HUES6 (cell line): ENCODE measurements at regions not wholly inside any gene's neighbourhood (a gene's known extent, or its start where the extent isn't known, plus 50 kb on each side); places are given as distances from the start of the nearest gene placed in this dataset.

Experiments
- H3K27ac ChIP-seq: 2 replicates; pipeline ENCODE4 v1.7.0; 2013; ENCODE audit warnings: low read depth, mild to moderate bottlenecking, low read length, inconsistent platforms
- H3K27me3 ChIP-seq: 2 replicates; pipeline ENCODE4 v1.6.1; 2013; ENCODE audit warnings: low read length; ENCODE audit not compliant: control insufficient read depth, insufficient read depth
- H3K36me3 ChIP-seq: 2 replicates; pipeline ENCODE4 v1.6.1; 2013; ENCODE audit warnings: low read length; ENCODE audit not compliant: control insufficient read depth, insufficient read depth
- H3K4me1 ChIP-seq: 2 replicates; pipeline ENCODE4 v1.6.1; 2013; ENCODE audit warnings: low read length; ENCODE audit not compliant: control insufficient read depth, insufficient read depth
- H3K4me3 ChIP-seq: 2 replicates; pipeline ENCODE4 v1.5.1; 2013; ENCODE audit warnings: low read depth, low read length
- H3K9ac ChIP-seq: one replicate; pipeline ENCODE4 v1.6.1; 2013; ENCODE audit warnings: mild to moderate bottlenecking, low read length
- H3K9me3 ChIP-seq: 2 replicates; pipeline ENCODE4 v1.6.1; 2013; ENCODE audit warnings: low read depth, low read length; ENCODE audit not compliant: control insufficient read depth, insufficient read depth

DNA sequence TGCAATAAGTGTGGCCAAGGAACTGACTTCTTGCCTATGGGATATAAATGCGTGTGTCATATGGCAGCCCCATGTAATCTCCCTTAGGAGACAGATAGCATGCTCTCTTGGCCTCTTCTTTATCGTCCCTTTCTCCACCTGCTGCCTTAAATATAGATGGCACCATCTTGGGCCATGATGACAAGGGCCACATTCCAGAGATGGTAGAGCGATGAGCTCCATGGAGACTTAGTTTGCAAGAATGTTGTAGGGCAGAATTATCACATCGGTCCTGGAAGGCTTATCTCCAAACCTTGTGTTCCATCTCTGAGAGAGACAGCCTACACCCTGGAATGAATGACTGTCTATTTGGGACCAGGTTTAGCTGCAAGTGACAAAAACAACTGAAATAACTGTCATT is 536.7 kb downstream of the TNS1 start:
- Histone ChIP-seq H3K4me3 (no peak overlapping the region), H3K4me1 (no peaks in the 10 kb centered on the region), H3K9ac (no peak overlapping the region), H3K36me3 (no peaks in the 10 kb centered on the region), H3K27ac (no peak overlapping the region), H3K9me3 (no peaks in the 10 kb centered on the region), H3K27me3 (no peaks in the 10 kb centered on the region)

DNA sequence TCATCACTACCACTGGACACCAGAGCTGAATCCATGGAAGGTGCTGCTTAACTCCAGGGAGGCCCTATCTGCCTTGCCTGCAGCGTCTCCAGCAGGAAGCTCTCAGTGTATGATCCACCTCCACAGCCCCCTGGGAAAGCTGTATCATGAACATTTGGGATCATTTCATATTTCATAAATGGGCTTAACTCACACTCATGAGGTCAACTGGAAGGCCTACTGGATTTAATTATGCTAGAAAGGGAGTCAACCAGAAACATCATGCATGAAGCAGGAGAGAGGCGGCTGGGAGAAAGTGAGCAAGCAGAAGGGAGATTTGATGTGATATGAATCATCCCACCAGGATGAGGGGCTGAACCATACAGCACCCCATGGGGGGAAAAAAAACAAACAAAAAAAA is 537.7 kb downstream of the TNS1 start:
- H3K27ac ChIP-seq = no peak overlapping the region
- no peak overlapping the region for H3K9ac ChIP-seq
- H3K27me3 ChIP-seq = no peaks in the 10 kb centered on the region
- no peaks in the 10 kb centered on the region for H3K4me1 ChIP-seq
- no peaks in the 10 kb centered on the region for H3K36me3 ChIP-seq
- no peak overlapping the region for H3K4me3 ChIP-seq
- no peaks in the 10 kb centered on the region for H3K9me3 ChIP-seq

DNA sequence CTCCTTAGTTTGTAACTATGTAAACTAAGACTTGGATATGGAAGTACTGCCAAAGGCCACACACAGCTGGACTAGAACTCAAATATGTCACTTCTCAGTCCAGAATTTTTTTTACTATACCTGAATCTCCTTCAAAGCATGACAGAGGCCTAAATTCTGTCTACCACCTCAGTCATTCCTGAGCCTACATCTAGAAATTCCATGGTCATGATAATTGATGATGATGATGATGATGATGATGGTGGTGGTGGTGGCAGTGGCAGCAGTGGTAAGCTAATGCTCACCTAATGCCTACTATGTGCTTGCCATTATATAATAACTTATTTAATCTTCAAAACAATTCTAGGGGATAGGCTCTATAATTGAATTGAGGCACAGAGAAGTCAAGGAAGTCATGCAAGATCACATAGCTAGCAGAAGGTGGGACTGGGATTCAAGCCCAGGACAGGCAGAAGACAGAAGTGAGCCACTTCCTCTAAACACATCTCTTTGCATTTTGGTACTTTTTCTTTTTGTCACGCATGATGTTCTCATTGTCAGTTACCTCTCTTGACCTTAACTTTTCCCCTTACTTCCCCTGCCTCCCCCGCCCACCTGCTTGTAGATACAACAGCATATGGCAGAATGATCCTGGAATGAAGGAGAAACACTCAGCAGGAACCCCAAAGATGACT is 539.3 kb downstream of the TNS1 start:
- no peaks in the 10 kb centered on the region for H3K27me3 ChIP-seq
- H3K9ac ChIP-seq = no peak overlapping the region
- H3K9me3 ChIP-seq = no peaks in the 10 kb centered on the region
- no peaks in the 10 kb centered on the region for H3K36me3 ChIP-seq
- no peak overlapping the region for H3K4me3 ChIP-seq
- H3K4me1 ChIP-seq = no peaks in the 10 kb centered on the region
- H3K27ac ChIP-seq = no peak overlapping the region

DNA sequence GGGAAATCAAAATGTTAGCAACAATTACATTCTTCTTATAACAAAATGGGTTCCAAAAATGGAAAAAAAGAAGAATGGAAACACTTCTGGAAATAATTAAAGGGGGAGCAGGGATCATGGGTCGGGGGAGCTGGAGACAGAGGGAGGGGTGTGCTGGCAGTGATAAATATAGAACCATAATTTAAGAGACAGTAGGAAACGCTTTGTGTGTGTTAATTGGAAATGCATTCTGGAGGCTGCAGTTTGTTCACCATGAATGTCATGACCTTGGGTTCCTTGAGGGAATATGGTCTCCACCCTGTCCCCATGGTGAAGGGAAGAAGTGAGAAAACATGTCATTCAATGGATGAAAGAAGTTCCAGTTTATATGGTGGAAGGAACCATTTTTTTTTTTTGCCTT is 540.7 kb downstream of the TNS1 start:
- H3K9me3 ChIP-seq = no peaks in the 10 kb centered on the region; the same call in 1 of the 2 replicates
- H3K9ac ChIP-seq = no peak overlapping the region
- H3K4me3 ChIP-seq = no peak overlapping the region
- H3K27ac ChIP-seq = no peak overlapping the region
- H3K36me3 ChIP-seq = no peaks in the 10 kb centered on the region
- H3K4me1 ChIP-seq = no peaks in the 10 kb centered on the region
- H3K27me3 ChIP-seq = no peaks in the 10 kb centered on the region

- Histone ChIP-seq H3K9ac (no peak overlapping the region), H3K9me3 (no peaks in the 10 kb centered on the region; the same call in 1 of the 2 replicates), H3K27me3 (no peaks in the 10 kb centered on the region), H3K4me1 (no peaks in the 10 kb centered on the region), H3K27ac (no peak overlapping the region), H3K4me3 (no peak overlapping the region), H3K36me3 (no peaks in the 10 kb centered on the region)
Measured at GRCh38 chr2:217461674-217462073, 541.1 kb downstream of the TNS1 start.

DNA sequence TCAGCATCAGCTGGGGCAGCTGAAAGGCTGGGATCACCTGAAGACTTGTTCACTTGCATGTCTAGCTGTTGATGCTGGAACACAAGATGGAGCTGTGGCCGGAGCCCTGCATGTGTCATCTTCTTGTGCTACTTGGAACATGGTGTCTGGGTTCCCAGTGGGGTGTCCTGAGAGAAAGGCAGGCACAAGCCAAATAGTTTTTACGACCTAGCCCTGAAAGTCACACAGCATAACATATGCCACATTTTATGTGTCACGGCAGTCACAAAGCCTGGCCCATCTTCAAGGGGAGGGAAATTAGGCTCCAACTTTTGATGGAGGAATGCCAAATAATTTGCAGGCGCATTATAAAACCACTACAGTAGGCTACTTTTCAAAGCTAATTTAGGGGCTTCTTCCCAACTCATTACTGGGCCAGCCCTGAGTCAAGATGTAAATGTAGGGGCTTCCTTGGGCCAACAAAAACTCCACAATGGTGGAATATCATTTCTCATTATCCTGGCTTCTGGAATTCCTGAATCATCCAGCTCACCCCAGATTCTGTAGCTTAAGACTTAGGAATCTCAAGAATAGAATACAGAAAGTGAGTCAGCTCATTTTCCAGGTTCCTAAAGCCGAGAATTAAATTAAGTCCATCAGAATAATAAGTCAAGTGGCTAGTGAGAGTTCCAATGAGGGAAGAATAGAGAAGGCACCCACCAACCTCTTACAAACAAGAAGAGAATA is 543.0 kb downstream of the TNS1 start:
- no peaks in the 10 kb centered on the region for H3K36me3 ChIP-seq
- no peak overlapping the region for H3K9ac ChIP-seq
- no peaks in the 10 kb centered on the region for H3K4me1 ChIP-seq
- H3K27ac ChIP-seq = no peak overlapping the region
- H3K4me3 ChIP-seq = no peak overlapping the region
- H3K9me3 ChIP-seq = no peaks in the 10 kb centered on the region; the same call in 1 of the 2 replicates
- no peaks in the 10 kb centered on the region for H3K27me3 ChIP-seq

DNA sequence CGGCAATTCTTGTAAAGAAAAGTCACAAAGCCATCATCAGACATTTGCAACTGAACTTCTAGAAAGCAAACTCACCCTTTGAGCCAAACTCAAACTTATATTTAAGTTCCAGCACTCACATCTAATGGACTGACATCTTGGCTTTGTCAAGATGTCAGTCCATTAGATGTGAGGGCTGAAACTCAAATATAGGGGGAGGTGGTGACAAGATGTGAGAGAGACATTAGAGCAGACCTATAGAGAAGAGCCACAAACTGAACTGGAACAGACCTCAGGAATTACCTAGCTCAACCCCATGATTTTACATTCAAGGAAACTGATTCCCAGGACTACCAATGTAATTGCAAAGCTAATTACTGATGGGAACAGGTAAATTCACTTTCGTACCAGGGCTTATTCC is 543.8 kb downstream of the TNS1 start:
- H3K4me1 ChIP-seq = no peaks in the 10 kb centered on the region
- H3K9me3 ChIP-seq = no peaks in the 10 kb centered on the region; the same call in 1 of the 2 replicates
- H3K27me3 ChIP-seq = no peaks in the 10 kb centered on the region
- no peak overlapping the region for H3K27ac ChIP-seq
- no peaks in the 10 kb centered on the region for H3K36me3 ChIP-seq
- no peak overlapping the region for H3K4me3 ChIP-seq
- H3K9ac ChIP-seq = no peak overlapping the region

DNA sequence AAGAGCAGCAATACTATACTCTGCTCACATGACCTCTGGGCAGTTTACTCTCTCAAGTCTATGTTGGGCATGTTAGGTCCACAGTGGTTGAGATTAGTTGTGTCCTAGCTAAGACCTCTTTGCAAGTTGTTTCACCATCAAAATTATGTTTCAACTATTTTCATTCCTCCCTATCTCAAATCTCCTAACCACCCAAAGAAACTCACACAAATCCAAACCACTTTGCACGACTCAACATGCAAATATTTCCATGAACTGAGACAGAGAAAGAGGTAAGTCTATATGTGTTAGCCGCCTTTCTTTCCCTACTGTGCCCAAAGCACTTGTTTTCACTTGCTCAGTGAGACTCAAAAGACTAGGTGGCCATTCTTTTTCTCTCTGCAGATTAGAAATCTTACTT is 546.8 kb downstream of the TNS1 start:
- Histone ChIP-seq H3K4me3 (no peak overlapping the region), H3K27me3 (no peaks in the 10 kb centered on the region), H3K27ac (no peak overlapping the region), H3K4me1 (peaks cover 5% of the 10 kb centered on the region; the same call in 1 of the 2 replicates), H3K9me3 (no peaks in the 10 kb centered on the region; the same call in 1 of the 2 replicates), H3K9ac (no peak overlapping the region), H3K36me3 (no peaks in the 10 kb centered on the region)

DNA sequence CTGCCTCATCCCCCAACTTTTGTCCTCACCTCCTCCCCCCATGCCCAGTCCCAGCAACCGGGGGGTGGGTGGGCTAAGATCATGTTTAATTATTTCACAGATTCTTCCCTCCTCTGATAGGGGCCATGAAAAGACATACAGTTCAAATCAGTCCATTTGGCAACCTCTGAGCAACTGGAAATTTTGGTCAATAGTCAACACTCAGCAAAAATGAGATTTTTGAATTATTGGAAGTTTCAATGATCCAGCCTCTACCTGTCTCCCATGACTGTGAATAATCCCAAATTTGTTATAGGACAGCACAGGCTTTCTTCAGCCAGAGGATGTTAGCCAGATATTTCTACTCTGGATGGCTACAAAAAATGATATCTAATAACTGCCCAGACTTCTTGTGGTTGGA is 549.9 kb downstream of the TNS1 start:
- peaks cover 5% of the 10 kb centered on the region; the same call in 1 of the 2 replicates for H3K4me1 ChIP-seq
- H3K36me3 ChIP-seq = no peaks in the 10 kb centered on the region
- no peak overlapping the region for H3K4me3 ChIP-seq
- no peak overlapping the region for H3K9ac ChIP-seq
- H3K9me3 ChIP-seq = no peaks in the 10 kb centered on the region; the same call in 1 of the 2 replicates
- no peak overlapping the region for H3K27ac ChIP-seq
- H3K27me3 ChIP-seq = no peaks in the 10 kb centered on the region

DNA sequence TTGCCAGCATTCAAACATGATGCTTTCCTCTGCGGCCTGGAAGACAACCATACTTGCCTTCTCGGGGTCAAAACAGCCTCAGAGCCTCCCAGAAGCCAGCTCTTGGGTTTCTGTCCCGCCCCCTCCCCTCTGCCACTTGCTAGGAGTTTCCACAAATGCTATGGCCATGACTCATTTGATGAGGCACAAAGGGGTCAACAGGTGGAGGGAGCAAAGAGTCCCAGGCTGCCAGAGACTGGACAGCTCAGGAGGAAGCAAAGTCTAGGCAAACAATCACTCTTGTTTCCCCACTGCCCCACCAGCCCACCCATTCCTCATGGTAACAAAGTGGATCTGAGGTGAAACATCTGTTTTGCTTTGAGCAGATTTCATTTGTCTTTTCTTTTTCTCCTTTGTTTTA is 551.1 kb downstream of the TNS1 start:
- H3K9ac ChIP-seq = no peak overlapping the region
- H3K36me3 ChIP-seq = no peaks in the 10 kb centered on the region
- no peaks in the 10 kb centered on the region for H3K9me3 ChIP-seq
- no peak overlapping the region for H3K4me3 ChIP-seq
- H3K27me3 ChIP-seq = no peaks in the 10 kb centered on the region
- no peak overlapping the region for H3K27ac ChIP-seq
- H3K4me1 ChIP-seq = peaks cover 5% of the 10 kb centered on the region; the same call in 1 of the 2 replicates

DNA sequence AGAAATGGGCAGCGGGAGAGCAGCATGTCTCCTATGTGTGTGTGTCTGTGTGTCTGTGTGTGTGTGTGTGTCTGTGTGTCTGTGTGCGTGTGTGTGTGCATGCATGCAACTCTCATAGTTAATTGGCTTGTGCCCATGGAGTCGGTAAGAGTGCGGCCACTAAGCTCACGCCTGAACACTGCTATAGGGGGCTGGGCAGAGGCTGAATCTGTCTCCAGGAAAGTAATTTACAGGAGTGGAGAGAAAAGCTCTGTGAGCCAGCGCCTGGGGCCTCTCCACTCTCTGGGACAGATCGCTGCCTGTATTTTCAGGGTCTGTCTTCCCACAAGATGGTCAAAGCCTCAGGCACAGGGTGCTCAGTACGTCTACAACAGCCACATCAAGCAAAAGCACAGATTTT is 553.4 kb downstream of the TNS1 start:
- H3K36me3 ChIP-seq = no peaks in the 10 kb centered on the region
- H3K9ac ChIP-seq = no peak overlapping the region
- H3K4me3 ChIP-seq = no peak overlapping the region
- H3K9me3 ChIP-seq = no peaks in the 10 kb centered on the region
- no peak overlapping the region for H3K27ac ChIP-seq
- no peaks in the 10 kb centered on the region for H3K27me3 ChIP-seq
- H3K4me1 ChIP-seq = peaks cover 5% of the 10 kb centered on the region; the same call in 1 of the 2 replicates
